ENCODE measurements at regions not wholly inside any gene's neighbourhood (a gene's known extent, or its start where the extent isn't known, plus 50 kb on each side); places are given as distances from the start of the nearest gene placed in this dataset.

DNA sequence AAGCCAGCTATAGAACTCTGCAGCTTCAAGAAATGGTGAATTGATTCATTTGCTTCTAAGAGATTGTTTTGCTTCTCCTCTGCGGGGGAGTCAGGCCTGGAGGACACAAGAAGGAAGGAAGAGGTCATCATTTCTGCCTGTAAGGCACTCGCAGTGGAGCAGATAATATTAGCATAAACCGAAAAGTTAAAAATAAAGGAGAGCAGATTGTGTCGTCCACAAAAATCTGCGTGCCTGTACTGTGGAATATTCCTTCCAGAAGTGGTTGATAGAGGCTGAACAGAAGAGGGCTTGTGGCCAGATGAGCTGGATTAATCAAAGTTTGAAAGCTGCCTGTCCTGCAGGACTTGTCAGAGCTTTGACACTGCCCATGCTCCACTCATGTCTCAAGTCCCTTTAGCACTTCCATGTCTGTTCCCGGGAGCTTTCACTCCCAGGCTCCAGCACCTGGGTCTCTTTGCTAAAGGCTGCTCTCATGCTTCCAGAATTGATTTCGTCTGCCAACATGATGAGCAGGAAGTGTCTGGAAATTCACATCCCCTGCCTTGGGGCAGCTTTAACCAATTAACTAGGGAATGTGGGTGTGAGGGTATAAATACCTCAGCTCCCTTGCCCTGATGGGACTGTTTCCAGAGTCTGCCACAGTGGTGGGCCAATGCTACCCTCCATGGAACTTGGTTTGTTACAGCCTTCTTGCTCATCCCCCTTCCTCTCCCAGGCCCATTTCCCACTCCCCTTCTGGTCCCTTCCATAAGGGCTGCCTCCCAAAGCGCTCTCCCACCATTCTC, 65.1 kb upstream of the STX16 start:
- H3K4me3 ChIP-seq (replicated peaks; ENCODE audit: low read depth, low read length): no peak overlapping the region
- TF ChIP-seq, protein P1, sequence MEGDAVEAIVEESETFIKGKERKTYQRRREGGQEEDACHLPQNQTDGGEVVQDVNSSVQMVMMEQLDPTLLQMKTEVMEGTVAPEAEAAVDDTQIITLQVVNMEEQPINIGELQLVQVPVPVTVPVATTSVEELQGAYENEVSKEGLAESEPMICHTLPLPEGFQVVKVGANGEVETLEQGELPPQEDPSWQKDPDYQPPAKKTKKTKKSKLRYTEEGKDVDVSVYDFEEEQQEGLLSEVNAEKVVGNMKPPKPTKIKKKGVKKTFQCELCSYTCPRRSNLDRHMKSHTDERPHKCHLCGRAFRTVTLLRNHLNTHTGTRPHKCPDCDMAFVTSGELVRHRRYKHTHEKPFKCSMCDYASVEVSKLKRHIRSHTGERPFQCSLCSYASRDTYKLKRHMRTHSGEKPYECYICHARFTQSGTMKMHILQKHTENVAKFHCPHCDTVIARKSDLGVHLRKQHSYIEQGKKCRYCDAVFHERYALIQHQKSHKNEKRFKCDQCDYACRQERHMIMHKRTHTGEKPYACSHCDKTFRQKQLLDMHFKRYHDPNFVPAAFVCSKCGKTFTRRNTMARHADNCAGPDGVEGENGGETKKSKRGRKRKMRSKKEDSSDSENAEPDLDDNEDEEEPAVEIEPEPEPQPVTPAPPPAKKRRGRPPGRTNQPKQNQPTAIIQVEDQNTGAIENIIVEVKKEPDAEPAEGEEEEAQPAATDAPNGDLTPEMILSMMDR (IDR thresholded peaks at IDR 0.05; ENCODE audit: low read depth, low read length, missing control alignments): no peak
- no peak for DNase-seq (ENCODE audit: extremely low read depth, low read depth)

DNA sequence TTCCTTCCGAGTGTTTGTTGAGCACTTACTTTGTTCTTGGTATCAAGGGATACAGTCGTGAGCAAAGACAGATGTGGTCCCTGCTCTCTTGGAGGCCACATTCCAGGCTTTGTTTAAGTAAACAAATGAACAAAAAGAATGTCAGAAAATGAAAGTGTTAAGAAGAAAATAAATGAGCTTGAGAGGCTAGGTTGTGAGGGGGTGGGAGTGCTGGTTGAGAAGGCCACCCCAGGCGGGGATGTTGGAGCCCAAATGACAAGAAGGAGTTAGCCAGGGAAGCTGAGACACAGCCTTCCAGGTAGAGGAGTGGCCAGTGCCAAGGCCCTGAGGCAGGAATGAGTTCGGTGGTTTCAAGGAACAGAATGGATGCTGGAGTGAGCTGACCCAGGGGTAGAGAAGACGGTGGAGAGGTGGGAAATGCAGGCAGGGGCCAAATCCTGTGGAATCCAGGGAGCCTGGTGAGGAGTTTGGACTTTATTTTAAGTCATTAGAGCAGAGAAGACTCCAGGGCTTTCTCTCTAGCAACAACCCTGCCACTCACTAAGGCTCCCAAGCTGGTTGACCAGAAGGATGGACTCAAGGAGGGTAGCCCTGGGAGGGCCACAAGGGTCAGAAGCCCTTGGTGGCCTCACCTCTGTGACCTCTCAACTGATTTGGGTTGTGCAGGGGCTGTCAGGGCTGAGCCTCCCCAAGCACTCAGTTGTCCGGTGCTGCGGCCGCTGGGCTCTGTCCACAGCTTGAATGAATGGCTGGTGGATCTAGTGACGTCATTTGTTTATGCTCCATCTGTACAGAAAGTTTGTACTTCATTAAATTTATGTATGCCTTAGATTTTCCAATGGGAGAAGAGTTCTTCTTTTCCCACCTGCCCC, 66.0 kb upstream of the STX16 start:
- no peak overlapping the region for H3K4me3 ChIP-seq (replicated peaks; ENCODE audit: low read depth, low read length)
- TF ChIP-seq, protein P1 (IDR thresholded peaks at IDR 0.05; ENCODE audit: low read depth, low read length, missing control alignments): no peak
- no peak for DNase-seq (ENCODE audit: extremely low read depth, low read depth)

DNA sequence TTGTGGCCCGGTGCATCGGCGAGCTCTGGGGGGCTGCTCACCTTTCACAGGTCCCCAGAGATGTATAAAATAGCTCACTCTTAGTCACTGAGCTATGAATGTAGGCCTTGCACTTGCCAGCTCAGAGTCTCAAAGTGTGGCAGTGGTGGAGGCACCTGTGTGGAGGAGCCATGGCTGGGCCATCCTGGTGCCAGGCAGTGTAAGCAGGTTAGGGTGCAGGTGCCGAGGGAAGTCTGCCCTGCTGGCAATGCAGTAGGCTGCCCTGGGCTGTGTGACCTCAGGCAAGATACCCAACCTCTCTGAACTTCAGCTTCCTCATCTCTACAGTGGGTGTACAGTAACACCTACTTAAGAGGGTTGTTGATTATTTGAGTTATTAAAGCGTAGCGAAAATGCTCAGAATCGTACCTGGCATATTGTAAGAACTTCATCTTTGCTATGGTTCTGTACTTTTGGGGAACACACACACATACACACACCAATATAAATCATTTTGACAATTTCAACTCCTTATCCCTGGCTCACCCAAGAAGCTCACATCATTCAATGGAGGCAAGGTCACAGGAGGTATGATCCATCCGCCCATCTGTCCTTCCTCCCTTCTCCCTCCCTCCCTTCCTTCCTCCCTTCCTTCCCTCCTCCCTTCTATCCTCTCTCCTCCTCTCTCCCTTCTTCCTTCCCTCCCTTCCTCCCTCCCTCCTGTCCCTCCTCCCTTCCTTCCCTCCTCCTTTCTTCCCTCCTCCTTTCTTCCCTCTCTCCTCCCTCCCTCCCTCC, 66.8 kb upstream of the STX16 start:
- no peak for DNase-seq (ENCODE audit: extremely low read depth, low read depth)
- no peak overlapping the region for H3K4me3 ChIP-seq (replicated peaks; ENCODE audit: low read depth, low read length)
- TF ChIP-seq, protein P1 (IDR thresholded peaks at IDR 0.05; ENCODE audit: low read depth, low read length, missing control alignments): no peak

DNA sequence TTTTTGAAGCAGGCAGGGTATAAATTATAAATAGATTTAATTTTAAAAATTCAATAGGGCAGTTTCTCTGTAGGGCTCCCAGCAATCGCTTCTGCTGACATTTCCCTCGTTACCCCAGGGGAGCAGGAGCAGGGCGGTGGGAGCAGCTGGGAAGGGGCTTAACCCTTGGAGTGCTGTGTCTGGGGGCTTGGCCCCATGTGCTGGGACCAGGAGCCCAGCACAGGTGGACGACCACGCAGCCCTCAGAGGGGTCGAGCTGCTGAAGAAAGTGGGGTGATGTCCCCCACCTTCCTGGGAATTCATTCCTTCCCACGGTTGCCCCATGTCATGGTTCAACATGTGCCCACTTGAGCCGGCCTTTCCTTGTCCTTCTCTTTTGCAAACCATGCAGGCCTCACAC, 67.5 kb upstream of the STX16 start:
- H3K4me3 ChIP-seq (replicated peaks; ENCODE audit: low read depth, low read length): no peak overlapping the region
- TF ChIP-seq, protein P1 (IDR thresholded peaks at IDR 0.05; ENCODE audit: low read depth, low read length, missing control alignments): no peak
- DNase-seq (ENCODE audit: extremely low read depth, low read depth): no peak

DNA sequence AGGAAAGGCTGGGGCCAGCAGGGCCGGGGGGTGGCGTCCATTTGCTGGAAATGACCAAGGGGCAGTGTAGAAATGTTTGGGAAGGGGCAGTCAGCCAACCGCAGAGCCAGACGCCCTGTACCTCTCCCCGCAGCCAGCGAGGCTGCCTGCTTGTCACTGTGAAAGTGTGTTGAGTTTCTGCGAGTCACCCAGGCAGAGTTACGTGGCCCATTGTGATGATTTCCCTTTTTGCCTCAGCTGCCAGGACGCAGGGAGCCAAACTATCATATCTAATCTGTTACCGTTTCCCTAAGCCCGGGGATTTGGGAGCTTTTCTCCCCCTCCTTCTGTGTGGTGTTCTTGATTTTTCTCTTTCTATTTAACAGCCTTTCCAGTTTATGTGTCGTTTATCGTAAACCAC, 67.9 kb upstream of the STX16 start:
- TF ChIP-seq, protein P1 (IDR thresholded peaks at IDR 0.05; ENCODE audit: low read depth, low read length, missing control alignments): no peak
- no peak for DNase-seq (ENCODE audit: extremely low read depth, low read depth)
- no peak overlapping the region for H3K4me3 ChIP-seq (replicated peaks; ENCODE audit: low read depth, low read length)

DNA sequence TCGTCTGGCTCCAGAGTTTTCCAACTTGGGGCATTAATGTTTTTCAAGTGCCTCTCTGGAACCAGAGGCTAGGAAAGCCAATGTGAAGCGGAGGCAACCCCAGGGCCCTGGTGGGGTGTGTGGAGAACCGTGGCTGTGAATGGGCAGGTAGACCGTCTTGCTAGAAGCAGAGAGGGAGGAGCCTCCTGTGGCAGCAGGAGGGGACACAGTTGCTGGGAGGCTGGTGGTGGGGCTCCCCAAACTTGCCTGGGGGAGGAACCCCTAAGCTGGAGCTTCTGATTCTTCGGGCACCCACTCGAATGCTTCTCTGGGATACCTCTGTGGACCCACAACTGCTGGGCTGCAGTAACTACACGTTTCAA, 65.3 kb upstream of the APCDD1L start:
- no peak for DNase-seq (ENCODE audit: extremely low read depth, low read depth)
- no peak overlapping the region for H3K4me3 ChIP-seq (replicated peaks; ENCODE audit: low read depth, low read length)
- TF ChIP-seq, protein P1 (IDR thresholded peaks at IDR 0.05; ENCODE audit: low read depth, low read length, missing control alignments): no peak
